Stimulated activated CD8-positive, alpha-beta memory T cell treated with anti-CD3 and anti-CD28 coated beads, Interleukin-15, amount 100 ng/mL, for 1 hour (primary cell): ENCODE measurements at regions not wholly inside any gene's neighbourhood (a gene's known extent, or its start where the extent isn't known, plus 50 kb on each side); places are given as distances from the start of the nearest gene placed in this dataset.

Experiments
- DNase-seq: peaks from one replicate; pipeline ENCODE4 v3.0.0-alpha.2; 2020; ENCODE audit warnings: low read depth

DNA sequence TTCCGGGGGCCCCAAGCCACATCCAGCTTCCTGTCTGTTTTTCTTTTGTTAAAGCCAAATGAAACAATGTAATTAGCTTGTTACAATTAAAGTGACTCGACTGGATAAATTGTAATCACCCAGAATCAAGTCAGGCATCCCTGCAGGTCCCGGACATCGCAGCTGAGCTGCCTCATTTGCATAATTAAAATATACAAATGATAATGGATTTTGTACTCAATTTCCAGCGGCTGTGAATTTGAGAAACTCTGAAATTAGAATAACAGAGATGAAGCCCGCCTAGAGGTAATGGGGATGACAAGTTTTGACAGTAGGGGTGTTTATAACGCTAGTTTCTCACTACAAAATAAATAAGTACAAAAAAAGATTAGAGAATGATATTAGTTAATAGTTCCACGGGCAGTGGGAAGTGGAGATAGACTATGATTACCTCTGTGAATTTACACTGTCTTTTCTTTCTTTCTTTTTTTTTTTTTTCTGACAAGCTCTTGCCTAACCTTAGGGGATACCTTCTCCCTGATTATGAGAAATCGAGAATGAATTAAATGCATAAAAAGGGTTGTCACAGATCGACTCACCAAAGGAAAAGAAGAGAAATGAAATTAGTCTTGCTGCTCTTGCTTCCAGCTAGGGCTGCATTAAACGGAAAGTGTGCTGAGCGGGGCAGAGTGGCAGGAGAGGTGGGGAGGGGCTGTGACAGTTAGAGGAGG, 82.6 kb upstream of the SKOR2 start:
- DNase-seq, result no peak

GRCh38 chr18:47331641-47332040, 80.2 kb upstream of the SKOR2 start:
- DNase-seq, result no peak

GRCh38 chr18:47331026-47331425, 79.6 kb upstream of the SKOR2 start:
- DNase-seq, result no peak

DNA sequence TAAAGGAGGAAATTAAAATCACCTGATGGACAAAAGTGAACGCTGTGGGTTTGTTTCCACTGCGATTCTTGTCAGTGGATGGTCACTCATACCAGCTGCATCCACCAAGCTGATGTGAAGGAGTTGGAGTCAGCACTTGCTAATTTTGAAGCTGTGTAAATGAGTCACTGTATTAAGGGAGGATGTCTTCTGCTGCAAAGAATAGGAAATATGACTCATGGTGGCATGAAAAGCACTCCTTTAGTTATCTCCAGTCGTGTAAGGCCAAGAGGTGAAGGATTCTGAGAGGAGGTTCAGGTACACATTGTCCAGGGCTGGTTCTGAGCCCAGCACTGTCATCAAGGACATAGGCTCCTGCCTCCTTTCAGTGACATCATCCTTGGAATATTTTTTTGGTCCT, 71.7 kb upstream of the SKOR2 start:
- no peak for DNase-seq

DNA sequence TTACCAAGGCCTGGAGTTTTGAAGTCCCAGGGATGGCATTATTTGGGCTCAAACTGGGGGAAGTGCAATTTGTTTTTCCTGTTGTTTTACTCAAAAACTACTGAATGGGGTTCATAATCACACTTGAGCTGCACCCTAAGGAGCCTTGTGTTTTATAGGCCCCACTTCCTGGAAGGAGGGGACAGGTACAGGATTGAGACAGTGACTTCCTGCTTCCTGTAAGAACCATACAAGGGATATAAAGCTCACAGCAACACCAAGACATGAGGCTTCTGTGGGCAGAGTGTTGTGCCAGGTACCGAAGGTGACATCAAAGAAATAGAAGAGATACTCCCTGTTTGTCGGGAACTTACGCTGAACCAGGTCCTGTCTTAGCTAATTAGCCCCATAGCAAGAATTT, 70.4 kb upstream of the SKOR2 start:
- no peak for DNase-seq

GRCh38 chr18:47317824-47318508, 66.5 kb upstream of the SKOR2 start:
- DNase-seq, result no peak

- DNase-seq, result no peak
Observed at GRCh38 chr18:47316924-47317323, 65.5 kb upstream of the SKOR2 start.

GRCh38 chr18:47313901-47314300, 62.4 kb upstream of the SKOR2 start:
- DNase-seq, result no peak

DNA sequence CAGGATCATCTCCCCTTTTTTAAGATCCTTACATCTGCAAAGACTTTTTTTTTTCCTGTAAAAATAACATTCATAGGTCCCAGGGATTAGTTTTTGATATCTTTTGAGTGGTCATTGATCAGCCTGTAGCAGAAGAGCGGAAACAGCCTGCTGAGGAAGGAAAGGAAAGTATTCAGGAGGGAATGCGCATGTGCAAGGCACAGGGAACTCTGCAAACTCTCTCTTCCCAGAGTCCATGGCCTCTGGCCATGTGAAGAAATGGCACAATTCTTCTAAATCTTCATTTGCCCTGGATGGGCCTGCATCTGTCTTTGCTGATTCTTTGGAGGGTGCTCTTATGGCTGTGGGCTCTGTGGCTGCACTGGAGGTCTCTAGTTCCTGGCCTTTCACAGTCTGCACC, 60.1 kb upstream of the SKOR2 start:
- no peak for DNase-seq
